NB4 (cell line): ENCODE measurements at regions not wholly inside any gene's neighbourhood (a gene's known extent, or its start where the extent isn't known, plus 50 kb on each side); places are given as distances from the start of the nearest gene placed in this dataset.

ENCODE experiments used
- MYC ChIP-seq: IDR thresholded peaks from 2 replicates; pipeline ENCODE4 v1.6.1; 2011; ENCODE audit warnings: low read depth, low read length
- POLR2A ChIP-seq: IDR thresholded peaks from 2 replicates; pipeline ENCODE4 v1.6.1; 2011; ENCODE audit warnings: mild to moderate bottlenecking; ENCODE audit not compliant: insufficient read length; ENCODE audit errors: extremely low read depth
- TF ChIP-seq, protein P1 (sequence below): IDR thresholded peaks from one replicate; pipeline ENCODE4 v1.5.1; 2012; ENCODE audit warnings: low read depth, low read length
- TF ChIP-seq, protein P2 (sequence below): IDR thresholded peaks from 2 replicates; pipeline ENCODE4 v1.6.1; 2011; ENCODE audit warnings: low read depth, low read length

DNA sequence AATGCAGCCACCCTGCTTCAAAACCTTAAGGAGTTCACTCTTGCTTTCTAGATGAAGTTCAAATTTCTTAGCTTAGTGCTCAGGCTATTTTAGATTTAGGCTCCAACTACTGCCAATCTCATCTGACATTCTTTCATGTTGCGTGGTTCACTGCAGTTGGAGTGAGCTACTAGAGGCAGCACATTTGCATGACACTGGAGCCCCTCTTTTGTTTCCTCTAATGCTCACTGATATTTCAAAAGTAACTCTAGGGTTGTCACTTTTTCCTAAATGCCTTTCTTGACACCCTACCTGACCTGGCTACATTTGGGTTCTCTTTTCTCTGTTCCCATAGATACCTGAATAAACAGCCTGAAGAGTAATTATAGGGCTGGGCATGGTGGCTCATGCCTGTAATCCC is 586.5 kb upstream of the GOT2 start:
- TF ChIP-seq, protein P1, sequence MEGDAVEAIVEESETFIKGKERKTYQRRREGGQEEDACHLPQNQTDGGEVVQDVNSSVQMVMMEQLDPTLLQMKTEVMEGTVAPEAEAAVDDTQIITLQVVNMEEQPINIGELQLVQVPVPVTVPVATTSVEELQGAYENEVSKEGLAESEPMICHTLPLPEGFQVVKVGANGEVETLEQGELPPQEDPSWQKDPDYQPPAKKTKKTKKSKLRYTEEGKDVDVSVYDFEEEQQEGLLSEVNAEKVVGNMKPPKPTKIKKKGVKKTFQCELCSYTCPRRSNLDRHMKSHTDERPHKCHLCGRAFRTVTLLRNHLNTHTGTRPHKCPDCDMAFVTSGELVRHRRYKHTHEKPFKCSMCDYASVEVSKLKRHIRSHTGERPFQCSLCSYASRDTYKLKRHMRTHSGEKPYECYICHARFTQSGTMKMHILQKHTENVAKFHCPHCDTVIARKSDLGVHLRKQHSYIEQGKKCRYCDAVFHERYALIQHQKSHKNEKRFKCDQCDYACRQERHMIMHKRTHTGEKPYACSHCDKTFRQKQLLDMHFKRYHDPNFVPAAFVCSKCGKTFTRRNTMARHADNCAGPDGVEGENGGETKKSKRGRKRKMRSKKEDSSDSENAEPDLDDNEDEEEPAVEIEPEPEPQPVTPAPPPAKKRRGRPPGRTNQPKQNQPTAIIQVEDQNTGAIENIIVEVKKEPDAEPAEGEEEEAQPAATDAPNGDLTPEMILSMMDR = no peak
- TF ChIP-seq MYC (no peak), POLR2A (no peak)
- TF ChIP-seq, protein P2, sequence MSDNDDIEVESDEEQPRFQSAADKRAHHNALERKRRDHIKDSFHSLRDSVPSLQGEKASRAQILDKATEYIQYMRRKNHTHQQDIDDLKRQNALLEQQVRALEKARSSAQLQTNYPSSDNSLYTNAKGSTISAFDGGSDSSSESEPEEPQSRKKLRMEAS = no peak
